AG20443 (cell line): ENCODE measurements at regions not wholly inside any gene's neighbourhood (a gene's known extent, or its start where the extent isn't known, plus 50 kb on each side); places are given as distances from the start of the nearest gene placed in this dataset.

Source experiments
- DNase-seq: peaks from one replicate; pipeline ENCODE4 v3.0.0; 2012; ENCODE audit warnings: low spot score, mixed read lengths

DNA sequence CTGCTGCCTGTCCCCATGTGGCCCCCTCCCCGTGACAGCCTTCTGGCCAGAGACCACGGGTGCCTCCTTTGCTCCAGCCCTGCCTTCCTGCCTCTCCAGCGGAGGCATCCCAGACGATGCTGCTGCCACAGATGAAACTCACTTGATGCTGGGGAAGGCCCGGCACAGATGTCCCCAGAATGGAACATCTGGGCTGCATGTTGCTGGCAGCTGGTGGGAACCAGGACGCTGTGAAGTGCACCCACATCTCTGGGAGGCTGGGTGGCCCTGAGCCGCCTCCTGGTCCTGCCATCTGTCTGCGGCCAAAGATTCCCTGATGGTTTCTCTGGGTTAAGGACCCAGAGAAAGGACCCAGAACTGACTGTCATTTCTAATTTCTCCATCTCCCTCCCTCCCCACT, 51.9 kb upstream of the PTPRS start:
- no peak for DNase-seq

DNA sequence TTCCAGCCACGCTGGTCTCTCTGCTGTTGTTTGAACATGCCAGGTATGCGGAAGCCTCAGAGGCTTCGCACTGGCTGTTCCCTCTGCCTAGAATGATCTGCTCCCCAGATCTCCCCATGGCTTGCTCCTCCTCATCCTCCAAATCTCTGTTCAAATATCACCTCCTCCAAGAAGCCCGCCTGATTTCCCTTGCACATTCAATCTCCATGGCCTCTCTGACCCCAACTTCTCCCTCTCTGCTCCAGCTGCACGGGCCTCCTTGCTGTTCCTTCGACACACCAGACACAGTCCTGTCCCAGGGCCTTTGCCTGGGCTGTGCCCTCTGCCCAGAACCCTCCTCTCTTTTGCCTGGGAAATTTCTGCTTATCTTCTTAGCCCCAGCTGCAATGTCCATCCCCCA, 52.5 kb upstream of the PTPRS start:
- DNase-seq, result no peak

DNA sequence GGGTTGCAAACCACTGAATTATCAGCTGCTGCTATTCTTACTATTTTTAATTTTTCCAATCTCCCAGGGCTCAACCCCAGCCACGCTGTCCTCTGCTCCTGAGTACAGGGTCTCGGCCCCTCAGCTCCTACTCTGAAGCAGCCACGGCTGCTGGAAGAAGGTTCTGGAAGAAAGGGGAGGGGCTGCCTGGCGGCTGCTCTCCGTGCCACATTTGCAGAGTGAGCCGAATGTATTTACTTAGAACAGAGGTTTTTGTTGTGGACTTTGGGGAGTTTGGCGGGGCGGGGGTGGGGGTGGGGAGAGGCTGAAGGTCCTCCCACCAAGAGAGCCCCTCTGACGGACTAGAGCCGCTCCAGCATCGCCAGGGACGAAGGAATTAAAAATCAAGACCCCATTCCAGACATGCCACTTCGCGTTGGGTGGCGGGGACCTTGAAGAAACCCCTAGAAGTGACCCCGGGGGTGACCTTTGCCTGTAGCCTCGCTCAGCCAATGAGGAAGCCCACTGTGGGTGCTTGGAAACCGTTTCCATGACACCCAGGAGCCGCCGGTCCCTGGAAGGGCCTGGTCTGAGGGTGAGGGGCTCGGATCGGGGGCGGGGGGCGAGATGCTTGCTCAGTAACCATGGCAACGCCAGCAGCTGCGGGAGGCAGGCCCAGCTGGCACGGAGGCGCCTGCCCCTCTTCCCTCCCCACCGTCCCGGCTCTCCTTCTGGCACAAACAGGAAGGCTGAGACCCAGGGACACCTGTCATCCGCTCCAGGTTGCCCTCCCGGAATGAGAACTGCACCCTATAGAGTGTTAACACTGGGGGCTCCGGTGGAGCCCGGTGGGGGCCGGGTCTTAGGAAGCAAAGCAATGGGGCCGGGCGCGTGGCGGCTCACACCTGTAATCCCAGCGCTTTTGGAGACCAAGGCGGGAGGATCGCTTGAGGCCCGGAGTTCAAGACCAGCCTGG, 54.2 kb upstream of the PTPRS start:
- DNase-seq, result no peak

DNA sequence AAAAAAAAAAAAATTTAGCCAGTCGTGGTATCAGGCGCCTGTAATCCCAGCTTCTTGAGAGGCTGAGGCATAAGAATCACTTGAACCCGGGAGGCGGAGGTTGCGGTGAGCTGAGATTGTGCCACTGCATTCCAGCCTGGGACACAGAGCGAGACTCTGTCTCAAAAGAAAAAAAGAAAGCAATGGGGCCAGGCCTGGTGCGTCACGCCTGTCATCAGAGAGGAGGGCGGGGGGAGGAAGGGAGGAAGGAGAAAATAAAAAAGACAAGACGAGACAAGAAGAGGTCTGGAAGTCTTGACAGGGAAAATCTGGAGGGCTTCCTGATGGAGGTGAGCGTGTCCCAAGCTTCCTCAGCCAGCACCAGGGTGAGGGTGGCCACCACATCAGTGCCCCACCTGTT, 54.9 kb upstream of the PTPRS start:
- no peak for DNase-seq

DNA sequence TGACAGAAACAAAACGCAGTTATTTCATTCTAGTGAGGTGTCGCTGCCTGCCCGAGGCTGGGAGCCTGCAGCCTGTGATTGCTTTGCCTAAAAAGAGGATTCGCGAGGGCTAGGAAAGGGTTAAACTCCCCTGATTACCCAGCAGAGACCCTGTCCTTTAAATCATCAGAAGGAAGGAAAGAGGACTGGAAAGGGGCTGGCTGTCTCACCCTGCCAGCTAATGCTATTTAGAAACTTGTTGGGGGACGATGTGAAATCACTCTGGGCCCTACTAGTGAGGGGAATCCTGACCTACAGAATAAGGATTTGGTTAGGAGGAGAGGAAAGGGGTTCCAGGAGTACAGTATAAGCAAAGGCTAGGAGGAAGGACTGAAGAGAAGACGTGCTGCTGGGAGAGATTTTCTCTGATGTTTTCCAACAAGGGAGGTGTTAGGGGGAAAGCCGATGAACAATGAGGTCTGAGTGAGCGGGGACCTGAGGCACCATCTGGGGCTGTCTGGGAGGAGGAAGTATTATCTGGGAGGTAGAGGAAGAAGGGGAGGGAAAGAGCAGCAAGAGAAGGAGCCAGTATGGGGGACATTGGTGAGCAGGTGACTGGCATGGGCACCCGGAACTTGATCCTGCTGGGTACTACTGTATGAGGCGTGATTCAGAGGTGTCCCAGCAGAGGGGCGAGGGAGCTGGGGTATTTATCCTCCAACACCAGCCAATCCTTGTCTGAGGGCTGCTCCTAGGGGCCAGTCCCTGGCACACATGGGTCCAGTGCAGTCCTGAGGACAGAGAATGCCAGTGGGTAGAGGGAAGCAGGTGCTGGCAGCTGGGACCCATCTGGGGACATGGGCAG, 55.7 kb upstream of the PTPRS start:
- DNase-seq, result no peak

DNA sequence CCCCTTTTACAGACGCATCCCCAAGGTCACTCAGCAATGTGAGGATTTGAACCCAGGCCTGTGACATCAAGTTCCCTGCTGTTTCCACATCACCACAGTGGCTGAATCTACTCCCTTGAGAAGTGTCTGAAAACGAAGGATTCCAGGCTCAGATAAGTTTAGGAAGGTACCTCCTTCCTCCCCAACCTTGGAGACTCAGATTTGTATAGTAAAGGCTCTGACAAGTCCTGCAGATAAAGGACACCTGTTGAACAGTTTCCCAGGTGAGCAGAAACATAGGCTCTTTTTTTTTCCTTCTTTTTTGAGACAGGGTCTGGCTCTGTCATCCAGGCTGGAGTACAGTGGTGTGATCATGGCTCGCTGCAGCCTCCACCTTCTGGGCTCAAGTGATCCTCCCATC, 56.4 kb upstream of the PTPRS start:
- DNase-seq, result no peak

DNA sequence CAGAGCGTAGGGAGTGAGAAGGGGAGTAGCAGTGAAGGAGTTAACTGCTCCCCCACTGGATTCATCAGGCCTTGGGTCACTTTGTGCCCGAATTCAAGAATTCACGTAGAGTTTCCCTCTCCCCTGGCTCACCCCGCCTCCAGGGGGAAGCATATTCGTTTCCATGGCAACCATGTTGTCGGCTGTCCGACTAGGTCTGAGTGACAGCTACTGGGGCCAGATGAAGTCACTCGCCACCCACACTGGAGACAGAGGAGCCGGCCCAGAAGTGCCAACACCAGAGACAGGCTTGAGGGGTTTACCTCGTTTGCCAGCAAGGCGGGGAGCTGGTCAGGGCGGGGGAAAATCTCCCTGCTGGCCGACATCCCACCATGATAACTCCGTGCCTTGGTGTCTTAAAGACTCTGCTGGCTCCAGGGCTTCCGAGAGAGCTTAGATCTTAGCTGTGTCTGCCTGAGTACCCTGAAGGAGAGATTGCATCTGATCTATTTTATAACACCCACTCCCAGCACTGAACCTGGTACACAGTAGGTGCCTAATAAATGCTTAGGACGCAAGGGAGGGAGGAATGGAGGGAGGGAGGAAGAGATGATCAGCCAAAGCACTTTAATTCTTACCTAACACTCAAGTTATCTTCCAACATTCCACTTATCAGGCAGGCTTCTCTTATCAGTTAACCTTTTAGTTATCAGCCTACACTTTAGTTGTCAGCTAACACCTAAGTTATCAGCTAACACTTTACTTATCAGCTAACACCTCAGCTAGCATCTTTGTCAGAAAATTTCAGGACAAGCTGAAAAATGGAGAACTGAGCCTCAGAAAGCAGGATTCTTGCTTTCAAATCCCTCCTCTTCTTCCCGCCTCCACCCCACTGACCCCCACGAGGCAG, 57.2 kb upstream of the ZNRF4 start:
- no peak for DNase-seq

DNA sequence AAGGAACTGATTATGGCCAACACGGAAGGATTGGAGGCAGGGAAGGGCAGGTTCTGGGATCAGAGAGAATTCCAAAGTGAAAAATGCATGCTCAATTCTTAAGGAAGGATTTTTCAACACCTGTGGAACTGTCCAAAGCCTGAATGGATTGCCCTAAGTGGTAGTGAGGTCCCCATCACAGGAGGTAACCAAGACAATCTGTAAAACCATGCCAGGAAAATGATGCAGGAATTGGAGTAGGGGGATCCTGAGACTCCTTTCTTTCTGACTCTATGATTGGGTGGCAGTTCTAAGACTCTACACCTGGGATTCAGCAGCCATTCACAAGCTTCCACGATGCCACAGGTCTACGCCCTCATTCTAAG, 56.5 kb upstream of the ZNRF4 start:
- DNase-seq, result no peak

DNA sequence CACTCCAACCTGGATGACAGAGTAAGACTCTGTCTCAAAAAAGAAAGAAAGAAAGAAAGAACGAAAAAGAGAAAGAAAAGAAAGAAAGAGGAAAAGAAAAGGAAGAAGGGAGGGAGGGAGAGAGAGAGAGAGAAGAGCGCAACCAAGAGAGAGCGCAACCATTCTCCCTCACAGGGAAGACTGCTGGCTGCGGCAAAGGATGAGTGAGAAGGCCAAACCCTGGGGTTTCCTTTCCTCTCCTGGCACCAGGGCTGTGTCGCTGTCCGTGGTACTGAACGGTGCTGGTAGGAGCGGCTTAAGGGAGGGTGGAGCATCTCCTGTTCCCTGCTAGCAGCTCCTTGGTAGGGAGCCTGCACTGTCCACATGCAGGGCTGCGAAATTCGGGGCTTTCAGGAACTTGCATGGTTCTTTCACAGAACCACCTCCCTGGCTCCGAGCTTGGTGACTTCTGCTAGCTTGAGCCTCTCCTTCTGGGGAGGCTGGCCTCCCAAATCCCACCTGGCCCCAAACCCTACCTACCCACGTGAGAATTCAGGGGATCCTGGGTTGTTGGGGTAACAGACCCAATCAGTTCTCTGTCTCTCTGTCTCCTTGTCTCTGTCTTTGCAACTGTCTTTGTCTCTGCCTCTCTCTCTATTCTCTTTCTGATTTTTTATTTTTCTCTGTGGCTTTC, 51.1 kb upstream of the ZNRF4 start:
- peak; percentile 94 for DNase-seq
